ENCODE measurements at regions not wholly inside any gene's neighbourhood (a gene's known extent, or its start where the extent isn't known, plus 50 kb on each side); places are given as distances from the start of the nearest gene placed in this dataset.

DNA sequence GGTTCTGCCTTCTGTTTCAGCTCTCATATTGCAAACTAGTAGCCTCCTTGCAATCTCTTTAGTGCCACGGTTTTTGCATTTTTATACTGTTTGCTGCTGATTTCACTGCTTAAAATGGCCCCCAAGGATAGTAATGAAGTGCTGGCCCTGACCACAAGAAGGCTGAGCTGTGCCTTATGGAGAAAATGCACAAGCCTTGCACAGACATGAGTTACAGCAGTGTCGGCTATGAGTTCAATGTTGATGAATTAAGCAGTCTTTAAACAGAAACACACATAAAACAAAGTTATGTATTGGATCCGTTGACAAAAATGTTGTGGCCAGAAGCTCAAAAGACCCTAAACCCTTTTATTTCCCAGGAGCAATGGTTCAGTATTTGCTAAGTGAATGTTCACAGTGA lies 210.6 kb upstream of the DYNLRB2 start:
- ChIA-PET POLR2A (no interaction called here), CTCF (no interaction called here)
- Mint-ChIP-seq H3K27me3 (peaks cover 17% of the 10 kb centered on the region), H3K4me1 (no peaks in the 10 kb centered on the region), H3K9me3 (no peaks in the 10 kb centered on the region), H3K36me3 (ENCODE audit: low read depth) (no peaks in the 10 kb centered on the region), H3K27ac (no peak overlapping the region), H3K4me3 (no peak overlapping the region)
- ATAC-seq (ENCODE audit: low read depth) (no peak), DNase-seq (no peak)
- intact Hi-C loops (cut with micrococcal nuclease): no loop called here
- TF ChIP-seq, protein P1, sequence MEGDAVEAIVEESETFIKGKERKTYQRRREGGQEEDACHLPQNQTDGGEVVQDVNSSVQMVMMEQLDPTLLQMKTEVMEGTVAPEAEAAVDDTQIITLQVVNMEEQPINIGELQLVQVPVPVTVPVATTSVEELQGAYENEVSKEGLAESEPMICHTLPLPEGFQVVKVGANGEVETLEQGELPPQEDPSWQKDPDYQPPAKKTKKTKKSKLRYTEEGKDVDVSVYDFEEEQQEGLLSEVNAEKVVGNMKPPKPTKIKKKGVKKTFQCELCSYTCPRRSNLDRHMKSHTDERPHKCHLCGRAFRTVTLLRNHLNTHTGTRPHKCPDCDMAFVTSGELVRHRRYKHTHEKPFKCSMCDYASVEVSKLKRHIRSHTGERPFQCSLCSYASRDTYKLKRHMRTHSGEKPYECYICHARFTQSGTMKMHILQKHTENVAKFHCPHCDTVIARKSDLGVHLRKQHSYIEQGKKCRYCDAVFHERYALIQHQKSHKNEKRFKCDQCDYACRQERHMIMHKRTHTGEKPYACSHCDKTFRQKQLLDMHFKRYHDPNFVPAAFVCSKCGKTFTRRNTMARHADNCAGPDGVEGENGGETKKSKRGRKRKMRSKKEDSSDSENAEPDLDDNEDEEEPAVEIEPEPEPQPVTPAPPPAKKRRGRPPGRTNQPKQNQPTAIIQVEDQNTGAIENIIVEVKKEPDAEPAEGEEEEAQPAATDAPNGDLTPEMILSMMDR (IDR thresholded peaks at IDR 0.05): no peak

- Mint-ChIP-seq H3K27me3 (peaks cover 10% of the 10 kb centered on the region), H3K27ac (no peak overlapping the region), H3K9me3 (no peaks in the 10 kb centered on the region), H3K36me3 (ENCODE audit: low read depth) (no peaks in the 10 kb centered on the region), H3K4me3 (no peak overlapping the region), H3K4me1 (no peaks in the 10 kb centered on the region)
- DNase-seq: no peak
- no peak for ATAC-seq (ENCODE audit: low read depth)
- TF ChIP-seq, protein P1 (IDR thresholded peaks at IDR 0.05): no peak
- intact Hi-C loops (cut with micrococcal nuclease): no loop called here
- CTCF ChIA-PET: no interaction called here
- POLR2A ChIA-PET: no interaction called here
These were observed 213.1 kb upstream of the DYNLRB2 start for GRCh38 chr16:80327740-80328139.

DNA sequence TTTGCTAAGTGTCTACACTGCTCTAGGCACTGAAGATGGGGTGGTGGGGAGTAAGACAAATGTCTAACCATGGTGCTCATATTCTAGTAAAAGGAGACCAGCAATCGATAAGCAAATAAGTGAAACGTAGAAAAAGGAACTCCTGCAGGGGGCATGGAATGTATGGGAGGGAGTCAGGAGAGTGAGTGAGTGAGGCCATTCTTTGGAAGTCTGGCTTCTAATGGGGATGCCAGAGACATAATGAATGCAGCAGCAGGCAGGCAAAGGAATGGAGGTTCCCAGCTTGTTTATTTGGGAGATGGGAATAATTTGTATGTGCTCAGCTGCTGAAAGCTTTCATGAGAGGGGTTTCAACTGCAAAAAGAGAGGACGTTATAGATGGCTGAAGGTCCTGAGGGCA lies 216.4 kb upstream of the DYNLRB2 start:
- Mint-ChIP-seq H3K27ac (no peak overlapping the region), H3K4me1 (no peaks in the 10 kb centered on the region), H3K27me3 (peaks cover 13% of the 10 kb centered on the region), H3K36me3 (ENCODE audit: low read depth) (no peaks in the 10 kb centered on the region), H3K4me3 (no peak overlapping the region), H3K9me3 (no peaks in the 10 kb centered on the region)
- intact Hi-C loops (cut with micrococcal nuclease): no loop called here
- ChIA-PET POLR2A (no interaction called here), CTCF (no interaction called here)
- DNase-seq (no peak), ATAC-seq (ENCODE audit: low read depth) (no peak)
- TF ChIP-seq, protein P1 (IDR thresholded peaks at IDR 0.05): no peak

GRCh38 chr16:80323808-80324195 lies 217.0 kb upstream of the DYNLRB2 start:
- ChIA-PET CTCF (no interaction called here), POLR2A (no interaction called here)
- no peaks in the 10 kb centered on the region for H3K4me1 Mint-ChIP-seq
- TF ChIP-seq, protein P1 (IDR thresholded peaks at IDR 0.05): no peak
- no peaks in the 10 kb centered on the region for H3K36me3 Mint-ChIP-seq (ENCODE audit: low read depth)
- ATAC-seq (ENCODE audit: low read depth) (no peak), DNase-seq (no peak)
- H3K4me3 Mint-ChIP-seq: no peak overlapping the region
- intact Hi-C loops (cut with micrococcal nuclease): no loop called here
- peaks cover 13% of the 10 kb centered on the region for H3K27me3 Mint-ChIP-seq
- no peaks in the 10 kb centered on the region for H3K9me3 Mint-ChIP-seq
- H3K27ac Mint-ChIP-seq: no peak overlapping the region

DNA sequence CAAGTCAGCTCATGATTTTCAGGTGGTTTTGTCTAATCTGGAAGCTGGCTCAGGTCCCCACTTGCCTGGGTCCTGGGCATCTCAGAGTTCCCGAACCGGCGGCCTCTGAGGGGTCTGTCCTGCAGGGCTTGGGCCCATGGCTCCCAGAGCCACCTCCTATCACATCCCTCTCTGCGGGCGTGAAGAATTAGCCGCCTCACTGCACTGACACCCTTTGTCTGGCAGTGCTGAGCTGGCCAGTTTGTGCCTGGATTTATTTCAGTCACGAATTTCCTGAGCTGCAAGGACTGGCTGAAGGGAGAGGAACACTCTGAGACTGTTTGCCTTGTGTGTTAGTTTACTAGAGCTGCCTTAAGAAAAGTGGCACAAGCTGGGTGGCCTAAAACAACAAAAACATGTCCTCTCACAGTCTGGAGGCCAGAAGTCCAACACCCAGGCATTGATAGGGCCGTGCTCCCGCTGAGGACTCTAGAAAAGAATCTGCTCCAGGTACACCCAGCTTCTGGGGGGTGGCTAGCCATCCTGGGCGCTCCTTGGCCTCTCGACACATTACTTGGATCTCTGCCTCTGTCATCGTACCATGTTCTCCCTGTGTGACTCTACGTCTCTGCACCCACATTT lies 217.5 kb upstream of the DYNLRB2 start:
- intact Hi-C loops (cut with micrococcal nuclease): no loop called here
- Mint-ChIP-seq H3K27ac (no peak overlapping the region), H3K4me3 (no peak overlapping the region), H3K27me3 (peaks cover 13% of the 10 kb centered on the region), H3K36me3 (ENCODE audit: low read depth) (no peaks in the 10 kb centered on the region), H3K4me1 (no peaks in the 10 kb centered on the region), H3K9me3 (no peaks in the 10 kb centered on the region)
- ChIA-PET POLR2A (no interaction called here), CTCF (no interaction called here)
- TF ChIP-seq, protein P1 (IDR thresholded peaks at IDR 0.05): no peak
- DNase-seq: no peak
- no peak for ATAC-seq (ENCODE audit: low read depth)
